Motor neuron (in vitro differentiated cells): ENCODE measurements at regions not wholly inside any gene's neighbourhood (a gene's known extent, or its start where the extent isn't known, plus 50 kb on each side); places are given as distances from the start of the nearest gene placed in this dataset.
"Not testable (repeated sequence)": the region's sequence is repeated elsewhere in the genome, so short reads cannot be mapped to it uniquely, and the experiment has no call there.

ENCODE experiments used
- ATAC-seq, 8 experiments: fragments of 200-7000 bp; cut with Tn5 transposase; replicated peaks in 6 of 8; 2 replicates each; pipeline ENCODE4 v1.8.0; 2021; ENCODE audit warnings: mild to moderate bottlenecking in 8 of 8, moderate library complexity in 8 of 8
- H3K27ac ChIP-seq, 2 donors: fragments of 250-450 bp; sonication (Bioruptor Pico); 2 replicates each; pipeline ENCODE4 v1.9.0; 2021; ENCODE audit warnings: antibody characterized with exemption in 2 of 2, mild to moderate bottlenecking in 2 of 2, moderate library complexity in 1 of 2
- H3K4me1 ChIP-seq, 2 donors: fragments of 250-450 bp; sonication (Bioruptor Pico); replicated peaks in 1 of 2; 2 replicates each; pipeline ENCODE4 v1.6.1; 2021; ENCODE audit warnings: antibody characterized with exemption in 2 of 2, mild to moderate bottlenecking in 2 of 2, moderate library complexity in 1 of 2
- H3K4me3 ChIP-seq, 5 donors: fragments of 250-450 bp; sonication (Bioruptor Pico); 2 replicates each; pipeline ENCODE4 v1.9.0; 2021; ENCODE audit warnings: antibody characterized with exemption in 5 of 5, mild to moderate bottlenecking in 5 of 5, moderate library complexity in 4 of 5
- WGBS, 10 experiments: fragments of 450-650 bp; shearing (Covaris generic); methylation state at CpG; one replicate each; pipeline ENCODE4 v1.0.0; 2022; 5-methylcytosine and 5-hydroxymethylcytosine counted together
- in situ Hi-C, 9 experiments: fragments of 400-800 bp; cut with MboI; loops; one replicate each; pipeline ENCODE4 v1.15.0; 2021; ENCODE audit warnings: low sequenced_read_pairs in 9 of 9, low pct_unique_long_range_greater_than_20kb in 2 of 9; ENCODE audit not compliant: unreplicated experiment in 9 of 9

- peak; percentile 91 to 98 (median 96) for ATAC-seq
- Histone ChIP-seq H3K4me3 (peak overlapping the region; percentile 60 to 100 (median 64)), H3K27ac (peak overlapping the region; percentile 53 to 94), H3K4me1 (peaks cover 0 to 13% of the 10 kb centered on the region in 2 donors)
- in situ Hi-C loops: not testable (repeated sequence)
- WGBS, 10 experiments: 0% methylated on average over 1 to 4 of the region's 87 CpGs; no CpG with 5 or more reads in 7 of the 10 experiments
Observed at GRCh38 chr17:30731210-30732132, 93.0 kb downstream of the CRLF3 start.

GRCh38 chr17:30730837-30731209 lies 93.7 kb downstream of the CRLF3 start:
- peak overlapping the region in 4 of 5 donors; percentile 34 to 99 (median 62) for H3K4me3 ChIP-seq
- ATAC-seq: peak in 4 of 8 experiments; percentile 0 to 3 (median 2)
- H3K27ac ChIP-seq: peak overlapping the region in 1 of 2 donors; percentile 39
- WGBS, 10 experiments: 10 to 94% (median 59%) methylated on average over 3 to 7 of the region's 17 CpGs; no CpG with 5 or more reads in 5 of the 10 experiments
- in situ Hi-C loops: not testable (repeated sequence)
- peaks cover 0 to 13% of the 10 kb centered on the region in 2 donors for H3K4me1 ChIP-seq

- peaks cover 0 to 13% of the 10 kb centered on the region in 2 donors for H3K4me1 ChIP-seq
- WGBS, 10 experiments: 90 to 100% (median 100%) methylated on average over 1 to 2 of the region's 8 CpGs; no CpG with 5 or more reads in 5 of the 10 experiments
- H3K27ac ChIP-seq, ATAC-seq, H3K4me3 ChIP-seq, in situ Hi-C loops: not testable (repeated sequence)
Observed at GRCh38 chr17:30730171-30730836, 94.2 kb downstream of the CRLF3 start.

- H3K27ac ChIP-seq, ATAC-seq, in situ Hi-C loops, H3K4me3 ChIP-seq: not testable (repeated sequence)
- peaks cover 0 to 13% of the 10 kb centered on the region in 2 donors for H3K4me1 ChIP-seq
- 47 to 100% (median 67%) methylated on average over 1 to 6 of the region's 14 CpGs; no CpG with 5 or more reads in 4 of the 10 experiments for WGBS, 10 experiments
Observed at GRCh38 chr17:30729471-30730170, 94.9 kb downstream of the CRLF3 start.

- H3K27ac ChIP-seq, ATAC-seq, H3K4me3 ChIP-seq, H3K4me1 ChIP-seq, in situ Hi-C loops: not testable (repeated sequence)
- 81 to 100% methylated on average over 3 to 4 of the region's 8 CpGs; no CpG with 5 or more reads in 8 of the 10 experiments for WGBS, 10 experiments
Observed at GRCh38 chr17:30727517-30727916, 97.0 kb downstream of the CRLF3 start.

- H3K4me1 ChIP-seq, in situ Hi-C loops, ATAC-seq, H3K4me3 ChIP-seq, H3K27ac ChIP-seq: not testable (repeated sequence)
- 80 to 100% (median 100%) methylated on average over 1 to 5 of the region's 12 CpGs; no CpG with 5 or more reads in 3 of the 10 experiments for whole genome bisulfite sequencing, 10 experiments
Observed at GRCh38 chr17:30726734-30727133, 97.8 kb downstream of the CRLF3 start.

GRCh38 chr17:30726310-30726709 lies 98.2 kb downstream of the CRLF3 start:
- H3K27ac ChIP-seq, in situ Hi-C loops, H3K4me1 ChIP-seq, ATAC-seq, H3K4me3 ChIP-seq: not testable (repeated sequence)
- 90 to 100% (median 95%) methylated on average over 1 to 8 of the region's 9 CpGs; no CpG with 5 or more reads in 5 of the 10 experiments for WGBS, 10 experiments

GRCh38 chr17:30724034-30724650 lies 100.3 kb downstream of the CRLF3 start:
- H3K27ac ChIP-seq, H3K4me1 ChIP-seq, ATAC-seq, H3K4me3 ChIP-seq, in situ Hi-C loops: not testable (repeated sequence)
- WGBS, 10 experiments: 60 to 94% (median 78%) methylated on average over 1 to 3 of the region's 11 CpGs; no CpG with 5 or more reads in 6 of the 10 experiments

- H3K4me3 ChIP-seq, ATAC-seq, H3K27ac ChIP-seq, in situ Hi-C loops, H3K4me1 ChIP-seq: not testable (repeated sequence)
- 95% methylated on average over 3 to 8 of the region's 12 CpGs; no CpG with 5 or more reads in 8 of the 10 experiments for WGBS, 10 experiments
Observed at GRCh38 chr17:30722114-30722780, 102.2 kb downstream of the CRLF3 start.

GRCh38 chr17:30720971-30721370 lies 103.5 kb downstream of the CRLF3 start:
- WGBS, 10 experiments: 20 to 100% (median 83%) methylated on average over 1 to 2 of the region's 5 CpGs; no CpG with 5 or more reads in 7 of the 10 experiments

GRCh38 chr17:30720013-30720471 lies 104.5 kb downstream of the CRLF3 start:
- Histone ChIP-seq H3K27ac (no peak overlapping the region), H3K4me3 (no peak overlapping the region), H3K4me1 (no peaks in the 10 kb centered on the region)
- in situ Hi-C loops: no loop called here
- no peak for ATAC-seq
- whole genome bisulfite sequencing, 10 experiments: 100% methylated on average over 3 of the region's 14 CpGs; no CpG with 5 or more reads in 9 of the 10 experiments

More at GRCh38 chr17:30720971-30721370, 103.5 kb downstream of the CRLF3 start:
- in situ Hi-C loops, H3K27ac ChIP-seq, ATAC-seq, H3K4me1 ChIP-seq, H3K4me3 ChIP-seq: not testable (repeated sequence)
